Loucy (cell line): ENCODE measurements at regions not wholly inside any gene's neighbourhood (a gene's known extent, or its start where the extent isn't known, plus 50 kb on each side); places are given as distances from the start of the nearest gene placed in this dataset.

ENCODE experiments used
- EZH2phosphoT487 ChIP-seq: fragments of 200-600 bp; IDR thresholded peaks from 2 replicates; pipeline ENCODE4 v1.6.1; 2018; ENCODE audit warnings: antibody characterized with exemption, mild to moderate bottlenecking, moderate library complexity, borderline replicate concordance
- TF ChIP-seq, protein P1 (sequence below): fragments of 200-600 bp; sonication (generic); conservative IDR thresholded peaks from 2 replicates; pipeline ENCODE4 v1.5.1; 2014; ENCODE audit warnings: mild to moderate bottlenecking, antibody characterized with exemption, low read length

DNA sequence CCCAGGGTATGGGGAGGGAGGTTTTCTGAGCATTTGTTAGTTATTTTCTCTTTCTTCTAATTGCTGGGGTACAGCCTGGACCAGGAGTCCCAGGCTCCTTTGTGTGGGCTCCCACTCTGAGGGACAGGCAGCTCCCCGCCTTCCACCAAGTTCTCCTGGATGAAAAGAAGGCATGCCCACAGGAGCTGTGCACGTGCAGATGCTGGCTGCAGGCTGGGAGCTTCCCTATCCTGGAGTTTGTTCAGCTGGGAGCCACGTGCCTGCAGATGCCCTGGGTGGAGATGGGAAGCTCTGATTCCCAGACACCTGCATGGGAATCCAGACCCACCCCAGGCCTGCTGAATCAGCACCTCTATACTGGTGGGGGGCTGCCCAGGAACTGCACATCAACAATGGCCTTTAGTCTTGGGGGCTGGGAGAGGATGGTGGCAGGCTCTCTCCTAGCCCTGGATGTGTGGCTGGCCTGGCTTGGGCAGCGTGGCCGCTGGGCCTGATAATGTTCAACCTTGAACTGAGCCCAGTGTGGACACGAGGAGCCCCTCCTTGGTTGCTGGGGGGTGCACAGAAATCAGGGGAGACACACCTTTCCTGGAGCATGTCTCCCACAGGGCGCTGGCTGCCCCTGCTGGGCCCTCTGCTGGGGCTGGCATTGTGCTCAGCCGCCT, 233.6 kb upstream of the HS6ST1 start:
- TF ChIP-seq, protein P1, sequence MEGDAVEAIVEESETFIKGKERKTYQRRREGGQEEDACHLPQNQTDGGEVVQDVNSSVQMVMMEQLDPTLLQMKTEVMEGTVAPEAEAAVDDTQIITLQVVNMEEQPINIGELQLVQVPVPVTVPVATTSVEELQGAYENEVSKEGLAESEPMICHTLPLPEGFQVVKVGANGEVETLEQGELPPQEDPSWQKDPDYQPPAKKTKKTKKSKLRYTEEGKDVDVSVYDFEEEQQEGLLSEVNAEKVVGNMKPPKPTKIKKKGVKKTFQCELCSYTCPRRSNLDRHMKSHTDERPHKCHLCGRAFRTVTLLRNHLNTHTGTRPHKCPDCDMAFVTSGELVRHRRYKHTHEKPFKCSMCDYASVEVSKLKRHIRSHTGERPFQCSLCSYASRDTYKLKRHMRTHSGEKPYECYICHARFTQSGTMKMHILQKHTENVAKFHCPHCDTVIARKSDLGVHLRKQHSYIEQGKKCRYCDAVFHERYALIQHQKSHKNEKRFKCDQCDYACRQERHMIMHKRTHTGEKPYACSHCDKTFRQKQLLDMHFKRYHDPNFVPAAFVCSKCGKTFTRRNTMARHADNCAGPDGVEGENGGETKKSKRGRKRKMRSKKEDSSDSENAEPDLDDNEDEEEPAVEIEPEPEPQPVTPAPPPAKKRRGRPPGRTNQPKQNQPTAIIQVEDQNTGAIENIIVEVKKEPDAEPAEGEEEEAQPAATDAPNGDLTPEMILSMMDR = no peak
- TF ChIP-seq EZH2phosphoT487 = no peak
